ENCODE measurements at regions not wholly inside any gene's neighbourhood (a gene's known extent, or its start where the extent isn't known, plus 50 kb on each side); places are given as distances from the start of the nearest gene placed in this dataset.

GRCh38 chr13:83940742-83941141 lies 58.5 kb upstream of the SLITRK1 start:
- DNase-seq: no peak
- in situ Hi-C loops (cut with HindIII; ENCODE audit: low pct_ligation_motif_present, low pct_unique_long_range_greater_than_20kb, low sequenced_read_pairs): no loop called here

DNA sequence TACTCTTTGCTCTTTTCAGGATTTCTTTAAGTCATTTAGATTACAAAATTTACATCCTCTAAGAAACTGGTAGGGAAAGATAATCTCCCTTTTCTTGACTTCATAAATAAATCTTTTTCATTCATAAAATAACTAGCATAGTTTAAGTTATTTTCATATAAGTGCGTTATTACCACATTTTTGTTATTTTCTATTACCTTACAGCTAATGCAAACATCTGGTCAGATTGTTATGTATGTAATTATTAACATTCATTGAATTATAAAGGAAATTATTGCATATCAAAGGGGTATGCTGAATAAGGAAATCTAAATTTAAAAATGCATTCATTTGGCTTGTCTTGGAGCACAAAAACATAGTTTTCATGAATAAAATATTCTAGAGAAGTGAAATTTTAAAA lies 55.3 kb upstream of the SLITRK1 start:
- in situ Hi-C loops (cut with HindIII; ENCODE audit: low pct_ligation_motif_present, low pct_unique_long_range_greater_than_20kb, low sequenced_read_pairs): no loop called here
- DNase-seq: no peak

DNA sequence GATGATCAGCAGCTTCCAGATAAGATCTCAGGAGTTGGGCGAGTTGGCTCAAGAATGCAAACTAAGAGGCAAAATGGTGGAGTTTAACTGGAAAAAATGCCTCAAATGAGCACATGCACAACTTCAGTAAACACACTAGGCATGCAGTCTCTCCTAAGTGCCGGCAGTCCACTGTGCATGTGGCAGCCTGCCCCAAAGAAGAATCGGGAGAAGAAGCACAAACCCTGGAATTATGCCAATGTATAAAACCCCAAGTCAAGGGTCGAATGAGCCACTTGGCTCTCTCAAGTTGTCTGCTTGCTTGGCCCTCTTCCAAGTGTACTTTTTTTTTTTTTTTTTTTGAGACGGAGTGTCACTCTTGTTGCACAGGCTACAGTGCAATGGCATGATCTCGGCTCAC lies 53.3 kb upstream of the SLITRK1 start:
- DNase-seq: no peak
- in situ Hi-C loops (cut with HindIII; ENCODE audit: low pct_ligation_motif_present, low pct_unique_long_range_greater_than_20kb, low sequenced_read_pairs): no loop called here
